ENCODE measurements at regions not wholly inside any gene's neighbourhood (a gene's known extent, or its start where the extent isn't known, plus 50 kb on each side); places are given as distances from the start of the nearest gene placed in this dataset.

DNA sequence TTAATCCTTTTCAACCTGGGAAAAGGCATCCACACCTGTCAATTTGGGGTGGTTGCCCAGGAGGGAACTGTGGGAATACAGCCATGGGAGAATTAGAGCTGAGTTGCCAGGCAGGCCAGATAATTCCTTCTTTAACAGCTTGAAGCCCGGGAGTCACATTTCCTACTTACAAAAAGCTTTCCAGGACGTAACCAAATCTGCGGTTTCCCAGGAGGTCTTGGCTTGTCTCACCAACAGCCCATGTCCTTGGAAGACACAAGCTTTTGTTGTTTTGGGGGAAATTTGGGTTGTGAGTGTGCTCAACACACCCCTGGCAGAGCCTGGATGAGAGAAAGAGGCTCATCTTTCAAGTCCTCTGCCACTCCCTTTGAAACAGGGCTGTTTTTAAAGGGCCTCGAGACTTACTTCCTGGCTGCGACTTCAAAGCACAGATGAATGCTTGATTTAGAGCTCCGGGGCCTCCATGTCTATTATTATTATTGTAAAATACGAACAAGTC, 465.9 kb upstream of the BTBD3 start:
- no peaks in the 10 kb centered on the region for H3F3A ChIP-seq (ENCODE audit: low read depth)
- no peaks in the 10 kb centered on the region for H3K36me3 ChIP-seq (ENCODE audit: insufficient read depth, low read length)
- H3K4me3 ChIP-seq (ENCODE audit: low read length, poor library complexity, severe bottlenecking), result no peak overlapping the region
- H4K20me1 ChIP-seq (ENCODE audit: insufficient read depth, low read length, poor library complexity, severe bottlenecking), result no peaks in the 10 kb centered on the region
- H3K79me2 ChIP-seq (ENCODE audit: insufficient read depth, low read length), result no peaks in the 10 kb centered on the region
- H3K27me3 ChIP-seq (ENCODE audit: insufficient read depth, low read length, poor library complexity, severe bottlenecking), result no peaks in the 10 kb centered on the region
- H3K4me1 ChIP-seq (ENCODE audit: insufficient read depth, low read length, poor library complexity, severe bottlenecking), result no peaks in the 10 kb centered on the region
- H3K9ac ChIP-seq (ENCODE audit: low read depth, low read length, poor library complexity, severe bottlenecking), result no peak overlapping the region
- no peaks in the 10 kb centered on the region for H3K9me3 ChIP-seq (ENCODE audit: insufficient read depth, low read depth, low read length)
- TF ChIP-seq, protein P1, sequence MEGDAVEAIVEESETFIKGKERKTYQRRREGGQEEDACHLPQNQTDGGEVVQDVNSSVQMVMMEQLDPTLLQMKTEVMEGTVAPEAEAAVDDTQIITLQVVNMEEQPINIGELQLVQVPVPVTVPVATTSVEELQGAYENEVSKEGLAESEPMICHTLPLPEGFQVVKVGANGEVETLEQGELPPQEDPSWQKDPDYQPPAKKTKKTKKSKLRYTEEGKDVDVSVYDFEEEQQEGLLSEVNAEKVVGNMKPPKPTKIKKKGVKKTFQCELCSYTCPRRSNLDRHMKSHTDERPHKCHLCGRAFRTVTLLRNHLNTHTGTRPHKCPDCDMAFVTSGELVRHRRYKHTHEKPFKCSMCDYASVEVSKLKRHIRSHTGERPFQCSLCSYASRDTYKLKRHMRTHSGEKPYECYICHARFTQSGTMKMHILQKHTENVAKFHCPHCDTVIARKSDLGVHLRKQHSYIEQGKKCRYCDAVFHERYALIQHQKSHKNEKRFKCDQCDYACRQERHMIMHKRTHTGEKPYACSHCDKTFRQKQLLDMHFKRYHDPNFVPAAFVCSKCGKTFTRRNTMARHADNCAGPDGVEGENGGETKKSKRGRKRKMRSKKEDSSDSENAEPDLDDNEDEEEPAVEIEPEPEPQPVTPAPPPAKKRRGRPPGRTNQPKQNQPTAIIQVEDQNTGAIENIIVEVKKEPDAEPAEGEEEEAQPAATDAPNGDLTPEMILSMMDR (conservative IDR thresholded peaks at IDR 0.05; ENCODE audit: low read length), result no peak
- no peak for TF ChIP-seq EZH2phosphoT487 (IDR thresholded peaks at IDR 0.05; ENCODE audit: borderline replicate concordance)
- H3K9me2 ChIP-seq (replicated peaks; ENCODE audit: low read depth, low read length), result no peaks in the 10 kb centered on the region
- no peak overlapping the region for H2AFZ ChIP-seq (ENCODE audit: low read length)
- H3K4me2 ChIP-seq (ENCODE audit: low read depth, low read length, poor library complexity, severe bottlenecking), result no peak overlapping the region

DNA sequence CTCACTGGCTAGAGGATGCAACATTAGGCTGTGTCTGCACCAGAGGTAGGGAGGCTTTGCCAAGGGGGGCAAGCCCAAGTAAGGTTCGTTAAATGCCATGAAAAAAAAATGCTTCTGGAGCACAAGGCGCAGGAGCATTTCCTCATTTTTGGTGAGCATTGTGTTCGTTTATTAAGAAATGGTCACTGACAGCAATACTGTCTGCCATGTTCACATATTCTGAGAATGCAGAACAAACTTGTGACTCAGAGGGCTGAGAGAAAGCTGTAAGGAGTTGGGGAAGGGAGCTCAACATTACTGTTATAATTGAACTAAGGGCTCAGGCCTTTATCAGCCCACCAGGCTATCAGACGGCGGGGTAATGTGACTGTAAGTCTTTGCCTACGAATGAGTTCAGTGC, 465.4 kb upstream of the BTBD3 start:
- H3F3A ChIP-seq (ENCODE audit: low read depth), result no peaks in the 10 kb centered on the region
- no peaks in the 10 kb centered on the region for H3K36me3 ChIP-seq (ENCODE audit: insufficient read depth, low read length)
- no peak overlapping the region for H3K4me3 ChIP-seq (ENCODE audit: low read length, poor library complexity, severe bottlenecking)
- H3K9me2 ChIP-seq (replicated peaks; ENCODE audit: low read depth, low read length), result no peaks in the 10 kb centered on the region
- H3K9me3 ChIP-seq (ENCODE audit: insufficient read depth, low read depth, low read length), result no peaks in the 10 kb centered on the region
- TF ChIP-seq, protein P1 (conservative IDR thresholded peaks at IDR 0.05; ENCODE audit: low read length), result no peak
- no peak for TF ChIP-seq EZH2phosphoT487 (IDR thresholded peaks at IDR 0.05; ENCODE audit: borderline replicate concordance)
- H3K4me1 ChIP-seq (ENCODE audit: insufficient read depth, low read length, poor library complexity, severe bottlenecking), result no peaks in the 10 kb centered on the region
- no peak overlapping the region for H3K9ac ChIP-seq (ENCODE audit: low read depth, low read length, poor library complexity, severe bottlenecking)
- no peaks in the 10 kb centered on the region for H3K79me2 ChIP-seq (ENCODE audit: insufficient read depth, low read length)
- no peaks in the 10 kb centered on the region for H3K27me3 ChIP-seq (ENCODE audit: insufficient read depth, low read length, poor library complexity, severe bottlenecking)
- no peaks in the 10 kb centered on the region for H4K20me1 ChIP-seq (ENCODE audit: insufficient read depth, low read length, poor library complexity, severe bottlenecking)
- no peak overlapping the region for H3K4me2 ChIP-seq (ENCODE audit: low read depth, low read length, poor library complexity, severe bottlenecking)
- H2AFZ ChIP-seq (ENCODE audit: low read length), result no peak overlapping the region

DNA sequence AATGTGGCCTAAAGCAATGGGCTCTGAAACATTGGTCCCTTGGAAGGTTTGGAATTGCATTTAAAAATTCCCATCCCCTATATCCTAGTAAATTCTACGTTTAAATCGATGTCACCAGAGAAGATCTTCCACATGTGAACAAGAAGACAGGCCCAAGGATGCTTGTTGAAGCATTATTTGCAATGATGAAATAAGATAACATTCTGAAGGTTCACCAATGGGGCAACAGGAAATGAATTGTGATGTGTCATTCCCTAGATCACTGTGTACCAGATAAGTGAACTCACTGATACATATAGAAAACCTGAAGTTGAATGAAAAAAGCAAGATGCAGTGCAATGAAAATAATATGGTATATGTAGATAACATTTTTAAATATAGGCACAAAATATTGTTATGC, 464.3 kb upstream of the BTBD3 start:
- Histone ChIP-seq H3K4me3 (ENCODE audit: low read length, poor library complexity, severe bottlenecking) (no peak overlapping the region), H2AFZ (ENCODE audit: low read length) (no peak overlapping the region), H3K9me2 (replicated peaks; ENCODE audit: low read depth, low read length) (no peaks in the 10 kb centered on the region), H3K9me3 (ENCODE audit: insufficient read depth, low read depth, low read length) (no peaks in the 10 kb centered on the region), H3K4me2 (ENCODE audit: low read depth, low read length, poor library complexity, severe bottlenecking) (no peak overlapping the region), H3K79me2 (ENCODE audit: insufficient read depth, low read length) (no peaks in the 10 kb centered on the region), H3K36me3 (ENCODE audit: insufficient read depth, low read length) (no peaks in the 10 kb centered on the region), H3K9ac (ENCODE audit: low read depth, low read length, poor library complexity, severe bottlenecking) (no peak overlapping the region), H3K4me1 (ENCODE audit: insufficient read depth, low read length, poor library complexity, severe bottlenecking) (no peaks in the 10 kb centered on the region), H3K27me3 (ENCODE audit: insufficient read depth, low read length, poor library complexity, severe bottlenecking) (no peaks in the 10 kb centered on the region), H3F3A (ENCODE audit: low read depth) (no peaks in the 10 kb centered on the region), H4K20me1 (ENCODE audit: insufficient read depth, low read length, poor library complexity, severe bottlenecking) (no peaks in the 10 kb centered on the region)
- TF ChIP-seq, protein P1 (conservative IDR thresholded peaks at IDR 0.05; ENCODE audit: low read length), result no peak
- TF ChIP-seq EZH2phosphoT487 (IDR thresholded peaks at IDR 0.05; ENCODE audit: borderline replicate concordance), result no peak
